HepG2 (cell line): ENCODE measurements at regions not wholly inside any gene's neighbourhood (a gene's known extent, or its start where the extent isn't known, plus 50 kb on each side); places are given as distances from the start of the nearest gene placed in this dataset.

Source experiments
- CHD4 ChIP-seq: fragments of 200-600 bp; sonication (generic); IDR thresholded peaks from 2 replicates; pipeline ENCODE4 v1.7.0; 2017; ENCODE audit warnings: mild to moderate bottlenecking, low read length, borderline replicate concordance
- CTCF ChIP-seq: sonication (generic); formaldehyde crosslinking; IDR thresholded peaks from 2 replicates; pipeline ENCODE4 v1.5.0; 2020; ENCODE audit warnings: mild to moderate bottlenecking, missing genetic modification reagents, moderate library complexity
- FOXK2 ChIP-seq: fragments of 450-650 bp; IDR thresholded peaks from 2 replicates; pipeline ENCODE4 v1.6.1; 2016
- SIN3A ChIP-seq: IDR thresholded peaks from 2 replicates; pipeline ENCODE4 v1.6.1; 2011; ENCODE audit warnings: low read depth, mild to moderate bottlenecking, control low read depth, low read length, borderline replicate concordance
- SMC3 ChIP-seq: IDR thresholded peaks from 2 replicates; pipeline ENCODE4 v1.6.1; 2011; ENCODE audit warnings: low read length, improper control_type of control experiment
- SRSF1 ChIP-seq: fragments of 200-400 bp; formaldehyde crosslinking; optimal IDR thresholded peaks from 2 replicates; pipeline ENCODE3; 2017; ENCODE audit warnings: mild to moderate bottlenecking, low read depth, low read length, moderate library complexity
- ZBTB20 ChIP-seq: sonication (generic); formaldehyde crosslinking; IDR thresholded peaks from 2 replicates; pipeline ENCODE4 v1.8.1; 2023; ENCODE audit warnings: missing genetic modification reagents, low read depth, mild to moderate bottlenecking, borderline replicate concordance
- ZNF549 ChIP-seq: sonication (generic); formaldehyde crosslinking; IDR thresholded peaks from 2 replicates; pipeline ENCODE4 v1.5.0; 2020; ENCODE audit warnings: missing genetic modification reagents
- TF ChIP-seq, protein P1 (sequence below): sonication (generic); formaldehyde crosslinking; IDR thresholded peaks from 2 replicates; pipeline ENCODE4 v1.8.1; 2022; ENCODE audit warnings: mild to moderate bottlenecking, missing genetic modification reagents

- no peak for TF ChIP-seq SRSF1
- TF ChIP-seq, protein P1, sequence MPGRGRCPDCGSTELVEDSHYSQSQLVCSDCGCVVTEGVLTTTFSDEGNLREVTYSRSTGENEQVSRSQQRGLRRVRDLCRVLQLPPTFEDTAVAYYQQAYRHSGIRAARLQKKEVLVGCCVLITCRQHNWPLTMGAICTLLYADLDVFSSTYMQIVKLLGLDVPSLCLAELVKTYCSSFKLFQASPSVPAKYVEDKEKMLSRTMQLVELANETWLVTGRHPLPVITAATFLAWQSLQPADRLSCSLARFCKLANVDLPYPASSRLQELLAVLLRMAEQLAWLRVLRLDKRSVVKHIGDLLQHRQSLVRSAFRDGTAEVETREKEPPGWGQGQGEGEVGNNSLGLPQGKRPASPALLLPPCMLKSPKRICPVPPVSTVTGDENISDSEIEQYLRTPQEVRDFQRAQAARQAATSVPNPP (CRISPR knock-in tag) = no peak
- no peak for TF ChIP-seq CTCF
- TF ChIP-seq SIN3A = no peak
- no peak for TF ChIP-seq SMC3
- TF ChIP-seq ZNF549 (CRISPR knock-in tag) = no peak
- no peak for TF ChIP-seq CHD4
- no peak for TF ChIP-seq ZBTB20 (CRISPR knock-in tag)
- no peak for TF ChIP-seq FOXK2
These were observed 143.5 kb upstream of the TPM1 start for GRCh38 chr15:62899090-62899493.
